SK-N-SH (cell line): ENCODE measurements at regions not wholly inside any gene's neighbourhood (a gene's known extent, or its start where the extent isn't known, plus 50 kb on each side); places are given as distances from the start of the nearest gene placed in this dataset.

Experiments used
- CTCF ChIA-PET: fragments of 300-600, 350-600 bp; formaldehyde crosslinking; extraction: SDS; loops from one replicate; lab custom pipeline; 2021; lab: Yijun Ruan, JAX
- POLR2A ChIA-PET: fragments of 350-600 bp; sonication (Branson Sonifier 250); formaldehyde crosslinking; extraction: SDS; loops from one replicate; lab custom pipeline; 2020; ENCODE audit warnings: antibody characterized with exemption, inconsistent platforms; lab: Yijun Ruan, JAX
- DNase-seq: peaks from one replicate; pipeline ENCODE4 v3.0.0; 2012
- H2AFZ ChIP-seq: fragments of 200-600 bp; sonication (generic); 2 replicates; pipeline ENCODE4 v1.8.1; 2016; ENCODE audit warnings: antibody characterized with exemption, mild to moderate bottlenecking, low read depth
- H3F3A ChIP-seq: fragments of 200-600 bp; sonication (generic); replicated peaks from 2 replicates; pipeline ENCODE3; 2016; ENCODE audit warnings: antibody characterized with exemption, mild to moderate bottlenecking; ENCODE audit not compliant: insufficient read depth
- H3K27ac ChIP-seq, 2 experiments: fragments of 200-500 bp in 1 of 2; fragments of 200-600 bp in 1 of 2; sonication (Bioruptor generic) in 1 of 2; sonication (generic), shearing (Covaris generic) in 1 of 2; 2 replicates each; pipeline versions ENCODE4 v1.5.1 to v1.6.1; 2014 to 2016; ENCODE audit warnings: low read depth in 2 of 2, inconsistent platforms in 1 of 2, low read length in 1 of 2, mild to moderate bottlenecking in 1 of 2, mixed read lengths in 1 of 2
- H3K27me3 ChIP-seq: fragments of 200-600 bp; sonication (generic), shearing (Covaris generic); 2 replicates; pipeline ENCODE4 v1.6.1; 2016; ENCODE audit warnings: mixed run types; ENCODE audit not compliant: insufficient read depth
- H3K36me3 ChIP-seq, 2 experiments: fragments of 200-500 bp in 1 of 2; fragments of 200-600 bp in 1 of 2; sonication (Bioruptor generic) in 1 of 2; sonication (generic) in 1 of 2; replicated peaks in 1 of 2; 2 replicates each; pipeline versions ENCODE3 to v1.5.1; 2014 to 2016; ENCODE audit warnings: low read length in 1 of 2, mild to moderate bottlenecking in 1 of 2; ENCODE audit not compliant: insufficient read depth in 2 of 2, control insufficient read depth in 1 of 2
- H3K4me1 ChIP-seq, 2 experiments: fragments of 200-500 bp in 1 of 2; fragments of 200-600 bp in 1 of 2; sonication (Bioruptor generic) in 1 of 2; sonication (generic), shearing (Covaris generic) in 1 of 2; 2 replicates each; pipeline versions ENCODE4 v1.5.1 to v1.6.1; 2014 to 2016; ENCODE audit warnings: low read depth in 1 of 2, low read length in 1 of 2, mixed run types in 1 of 2; ENCODE audit not compliant: insufficient read depth in 2 of 2, control insufficient read depth in 1 of 2
- H3K4me2 ChIP-seq: fragments of 200-600 bp; sonication (generic), shearing (Covaris generic); 2 replicates; pipeline ENCODE4 v1.6.1; 2017; ENCODE audit warnings: mixed run types
- H3K4me3 ChIP-seq, 2 experiments: fragments of 200-500 bp in 1 of 2; fragments of 200-600 bp in 1 of 2; sonication (Bioruptor generic) in 1 of 2; sonication (generic), shearing (Covaris generic) in 1 of 2; 2 replicates each; pipeline versions ENCODE4 v1.5.1 to v1.8.1; 2014 to 2016; ENCODE audit warnings: low read depth in 2 of 2, inconsistent platforms in 1 of 2, low read length in 1 of 2, mild to moderate bottlenecking in 1 of 2, mixed read lengths in 1 of 2, moderate library complexity in 1 of 2
- H3K79me2 ChIP-seq: fragments of 200-600 bp; sonication (generic); 2 replicates; pipeline ENCODE4 v1.8.1; 2017; ENCODE audit warnings: mild to moderate bottlenecking; ENCODE audit not compliant: insufficient read depth
- H3K9ac ChIP-seq: fragments of 200-600 bp; sonication (generic); 2 replicates; pipeline ENCODE4 v1.6.1; 2017; ENCODE audit warnings: mixed run types
- H3K9me2 ChIP-seq: fragments of 200-600 bp; sonication (generic); 2 replicates; pipeline ENCODE4 v1.6.1; 2017; ENCODE audit warnings: mixed run types
- H3K9me3 ChIP-seq: fragments of 200-600 bp; sonication (generic); 2 replicates; pipeline ENCODE4 v1.6.1; 2017; ENCODE audit warnings: mixed run types, mild to moderate bottlenecking, moderate library complexity
- H4K20me1 ChIP-seq: fragments of 200-600 bp; sonication (generic); 2 replicates; pipeline ENCODE4 v1.6.1; 2017; ENCODE audit warnings: mild to moderate bottlenecking, mixed run types; ENCODE audit not compliant: insufficient read depth
- CHD2 ChIP-seq: fragments of 150-350 bp; IDR thresholded peaks from 2 replicates; pipeline ENCODE4 v1.6.1; 2018; ENCODE audit warnings: low read length; ENCODE audit not compliant: partially characterized antibody
- EZH2phosphoT487 ChIP-seq: fragments of 200-600 bp; sonication (generic); IDR thresholded peaks from 2 replicates; pipeline ENCODE4 v1.6.1; 2017; ENCODE audit warnings: low read depth, mixed run types, mild to moderate bottlenecking, antibody characterized with exemption, moderate library complexity, borderline replicate concordance
- FOXM1 ChIP-seq: IDR thresholded peaks from 2 replicates; pipeline ENCODE4 v1.4.0; 2012; ENCODE audit warnings: low read depth, mild to moderate bottlenecking
- MAX ChIP-seq: IDR thresholded peaks from 2 replicates; pipeline ENCODE4 v1.4.0; 2012; ENCODE audit warnings: low read depth
- MEF2A ChIP-seq: IDR thresholded peaks from 2 replicates; pipeline ENCODE4 v1.4.0; 2012; ENCODE audit warnings: low read depth, borderline replicate concordance
- MXI1 ChIP-seq: IDR thresholded peaks from 2 replicates; pipeline ENCODE4 v1.6.1; 2012; ENCODE audit warnings: mild to moderate bottlenecking, low read depth, low read length, improper control_type of control experiment
- NFIC ChIP-seq: IDR thresholded peaks from 2 replicates; pipeline ENCODE4 v1.4.0; 2012; ENCODE audit warnings: borderline replicate concordance
- PBX3 ChIP-seq: IDR thresholded peaks from 2 replicates; pipeline ENCODE4; 2012
- RAD21 ChIP-seq: IDR thresholded peaks from 2 replicates; pipeline ENCODE4 v1.6.1; 2012; ENCODE audit warnings: mild to moderate bottlenecking, low read length
- RXRA ChIP-seq: IDR thresholded peaks from 2 replicates; pipeline ENCODE4 v1.4.0; 2012; ENCODE audit warnings: low read depth, mild to moderate bottlenecking, borderline replicate concordance
- SMC3 ChIP-seq: IDR thresholded peaks from 2 replicates; pipeline ENCODE4 v1.6.1; 2012; ENCODE audit warnings: low read depth, low read length, improper control_type of control experiment
- TEAD4 ChIP-seq: IDR thresholded peaks from 2 replicates; pipeline ENCODE4 v1.4.0; 2012; ENCODE audit warnings: mild to moderate bottlenecking, borderline replicate concordance; ENCODE audit not compliant: insufficient read depth
- YY1 ChIP-seq: IDR thresholded peaks from 2 replicates; pipeline ENCODE4 v1.4.0; 2012; ENCODE audit warnings: low read depth, mild to moderate bottlenecking
- WGBS: methylation state at CpG from one replicate; pipeline ENCODE4 v1.1.6; 2017; ENCODE audit warnings: low lambda C conversion rate; 5-methylcytosine and 5-hydroxymethylcytosine counted together

DNA sequence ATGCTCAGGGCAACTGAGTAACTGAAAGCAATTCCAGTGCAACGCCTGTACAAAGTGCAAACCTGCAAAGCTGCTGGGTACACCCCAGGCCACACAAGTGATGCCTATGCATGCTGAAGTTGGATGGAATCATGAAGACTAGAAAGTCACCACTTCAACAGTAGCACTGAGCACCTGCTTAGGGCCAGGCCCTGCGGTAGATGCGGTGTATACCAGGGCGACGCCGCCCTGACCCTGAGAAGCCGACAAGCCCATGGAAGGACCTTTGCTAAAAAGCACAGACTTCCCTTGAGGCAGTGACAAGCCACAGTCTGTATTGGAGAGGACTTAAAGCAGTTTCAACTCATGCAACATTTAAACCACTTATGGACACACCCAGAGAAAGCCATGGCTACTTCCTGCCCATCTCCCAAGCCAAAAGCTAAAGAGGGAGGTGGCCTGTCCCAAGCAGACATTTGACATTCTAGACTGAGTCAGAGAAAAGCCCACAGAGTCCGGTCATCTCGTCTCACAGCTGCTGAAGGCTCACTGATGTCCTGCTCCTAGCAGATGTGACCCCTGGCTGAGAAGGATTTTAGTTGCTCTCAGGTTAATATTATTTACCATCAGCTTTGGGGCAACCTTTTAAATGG, 843.9 kb upstream of the TMEM132C start:
- DNase-seq: no peak
- no peaks in the 10 kb centered on the region for H3K79me2 ChIP-seq
- H3F3A ChIP-seq: no peaks in the 10 kb centered on the region
- TF ChIP-seq TEAD4 (no peak), RAD21 (no peak)
- no peak overlapping the region for H3K27ac ChIP-seq
- H4K20me1 ChIP-seq: no peaks in the 10 kb centered on the region
- H3K9me3 ChIP-seq: no peaks in the 10 kb centered on the region
- H3K4me2 ChIP-seq: no peak overlapping the region
- H3K9me2 ChIP-seq: no peaks in the 10 kb centered on the region
- no peak overlapping the region for H3K9ac ChIP-seq
- WGBS: 19% methylated on average over 9 of the region's 9 CpGs
- H3K4me1 ChIP-seq: no peaks in the 10 kb centered on the region
- ChIA-PET POLR2A (no interaction called here), CTCF (no interaction called here)
- H3K36me3 ChIP-seq: no peaks in the 10 kb centered on the region
- H3K27me3 ChIP-seq: no peaks in the 10 kb centered on the region
- H3K4me3 ChIP-seq: no peak overlapping the region
- no peak overlapping the region for H2AFZ ChIP-seq

- Histone ChIP-seq H3K9ac (no peak overlapping the region), H3K9me2 (no peaks in the 10 kb centered on the region), H3K79me2 (no peaks in the 10 kb centered on the region), H2AFZ (no peak overlapping the region), H3K9me3 (no peaks in the 10 kb centered on the region), H3K4me3 (no peak overlapping the region), H4K20me1 (no peaks in the 10 kb centered on the region), H3K36me3 (no peaks in the 10 kb centered on the region), H3K27me3 (no peaks in the 10 kb centered on the region), H3K27ac (no peak overlapping the region), H3K4me1 (no peaks in the 10 kb centered on the region), H3K4me2 (no peak overlapping the region), H3F3A (no peaks in the 10 kb centered on the region)
- 29% methylated on average over 4 of the region's 4 CpGs for WGBS
- no peak for DNase-seq
- TF ChIP-seq MAX (no peak), MXI1 (no peak), EZH2phosphoT487 (no peak), YY1 (no peak), CHD2 (no peak), RXRA (no peak)
- POLR2A ChIA-PET: no interaction called here
- CTCF ChIA-PET: no interaction called here
These were observed 841.5 kb upstream of the TMEM132C start for GRCh38 chr12:127425474-127425873.

DNA sequence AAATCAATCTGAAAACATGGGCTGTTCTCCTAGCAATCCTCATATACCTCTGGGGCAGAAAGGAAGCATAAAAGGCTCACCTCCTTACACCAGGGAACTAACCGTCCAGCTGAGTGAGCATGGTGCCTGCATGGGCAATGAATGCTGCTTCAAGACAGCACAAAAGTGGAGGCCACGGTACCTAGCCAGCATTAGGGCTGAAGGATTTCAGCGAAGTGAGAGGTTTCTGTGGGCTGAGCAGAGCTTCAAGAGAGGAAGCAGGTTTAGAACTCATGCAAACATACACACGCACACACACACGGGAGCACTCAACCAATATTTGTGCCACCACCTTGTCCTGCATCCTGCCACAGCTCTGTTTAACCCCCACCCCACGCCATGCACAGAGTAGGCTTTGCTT, 838.5 kb upstream of the TMEM132C start:
- no peak overlapping the region for H3K4me3 ChIP-seq
- 41% methylated on average over 6 of the region's 6 CpGs for WGBS
- no peak for TF ChIP-seq RAD21
- no peak for TF ChIP-seq RXRA
- TF ChIP-seq NFIC: no peak
- no peak for TF ChIP-seq FOXM1
- TF ChIP-seq PBX3: no peak
- TF ChIP-seq MEF2A: no peak
- no peak for TF ChIP-seq SMC3
- no peaks in the 10 kb centered on the region for H3K9me2 ChIP-seq
- H3K9me3 ChIP-seq: no peaks in the 10 kb centered on the region
- H4K20me1 ChIP-seq: no peaks in the 10 kb centered on the region
- H3K4me1 ChIP-seq: no peaks in the 10 kb centered on the region
- no peak for DNase-seq
- no peak overlapping the region for H3K27ac ChIP-seq
- H3K36me3 ChIP-seq: no peaks in the 10 kb centered on the region
- H3K9ac ChIP-seq: no peak overlapping the region
- CTCF ChIA-PET: no interaction called here
- POLR2A ChIA-PET: no interaction called here
- no peak overlapping the region for H3K4me2 ChIP-seq
- H2AFZ ChIP-seq: no peak overlapping the region
- H3F3A ChIP-seq: no peaks in the 10 kb centered on the region
- no peaks in the 10 kb centered on the region for H3K79me2 ChIP-seq
- H3K27me3 ChIP-seq: no peaks in the 10 kb centered on the region
